ENCODE measurements at regions not wholly inside any gene's neighbourhood (a gene's known extent, or its start where the extent isn't known, plus 50 kb on each side); places are given as distances from the start of the nearest gene placed in this dataset.
"Not testable (repeated sequence)": the region's sequence is repeated elsewhere in the genome, so short reads cannot be mapped to it uniquely, and the experiment has no call there.

GRCh38 chr12:38120438-38120837, 196.1 kb upstream of the ALG10B start:
- Histone ChIP-seq H3K4me2 (ENCODE audit: low read length, poor library complexity, severe bottlenecking) (no peak overlapping the region), H3K4me1 (ENCODE audit: control insufficient read depth, insufficient read depth, low read depth, low read length) (no peaks in the 10 kb centered on the region), H3K27me3 (ENCODE audit: control insufficient read depth in 1 of 2, insufficient read depth in 1 of 2, low read length in 2 of 2) (no peaks in the 10 kb centered on the region), H3K27ac (ENCODE audit: low read length, poor library complexity, severe bottlenecking) (no peak overlapping the region), H4K91ac (ENCODE audit: low read length) (no peak overlapping the region), H4K8ac (ENCODE audit: low read length) (no peak overlapping the region), H2BK120ac (ENCODE audit: low read depth, low read length) (no peak overlapping the region), H3K14ac (ENCODE audit: low read length in 2 of 2) (no peak overlapping the region), H2AFZ (ENCODE audit: low read depth, low read length) (no peak overlapping the region), H3K36me3 (ENCODE audit: control insufficient read depth in 1 of 2, insufficient read depth in 2 of 2, low read depth in 1 of 2, low read length in 2 of 2) (no peaks in the 10 kb centered on the region), H3K4me3 (ENCODE audit: insufficient read depth in 1 of 2, low read depth in 1 of 2, low read length in 2 of 2) (no peak overlapping the region), H2BK15ac (ENCODE audit: low read depth, poor library complexity, severe bottlenecking) (no peak overlapping the region), H3K4ac (ENCODE audit: low read depth in 1 of 2, low read length in 2 of 2) (no peak overlapping the region), H3K9ac (ENCODE audit: low read length) (no peak overlapping the region), H3K79me1 (replicated peaks; ENCODE audit: low read length, poor library complexity, severe bottlenecking) (no peaks in the 10 kb centered on the region), H2BK12ac (ENCODE audit: low read length in 2 of 2) (no peak overlapping the region), H2BK5ac (ENCODE audit: low read depth, low read length, poor library complexity, severe bottlenecking) (no peak overlapping the region), H2AK5ac (ENCODE audit: low read length, severe bottlenecking) (no peak overlapping the region), H3K18ac (ENCODE audit: low read depth in 1 of 2, low read length in 2 of 2) (no peak overlapping the region), H3K23ac (ENCODE audit: low read length in 2 of 2) (no peak overlapping the region), H3K9me3 (ENCODE audit: control insufficient read depth, low read length) (no peaks in the 10 kb centered on the region)
- 49% methylated on average over 4 of the region's 5 CpGs for WGBS
- DNase-seq, result no peak

DNA sequence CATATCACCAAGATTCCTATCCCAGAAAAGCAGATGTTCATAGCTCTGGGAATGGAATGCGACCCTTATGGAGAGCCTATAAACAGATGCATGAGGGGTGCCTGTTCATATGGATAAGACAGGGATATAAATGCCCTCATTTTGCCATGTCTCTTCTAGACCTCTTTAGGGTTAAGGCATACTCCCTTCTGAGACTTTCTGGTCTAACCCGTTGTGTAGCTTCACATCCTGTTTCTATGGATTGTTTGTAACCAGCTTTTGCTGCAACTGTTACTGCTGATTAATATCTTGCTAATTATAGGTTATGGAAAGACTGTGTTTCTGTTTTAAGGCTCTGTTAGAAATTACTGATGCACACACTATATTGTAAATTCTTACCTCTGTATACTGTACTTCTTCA, 193.5 kb upstream of the ALG10B start:
- H3K79me1 ChIP-seq (replicated peaks; ENCODE audit: low read length, poor library complexity, severe bottlenecking); H3K27me3 ChIP-seq (ENCODE audit: control insufficient read depth in 1 of 2, insufficient read depth in 1 of 2, low read length in 2 of 2); H3K23ac ChIP-seq (ENCODE audit: low read length in 2 of 2); H2BK15ac ChIP-seq (ENCODE audit: low read depth, poor library complexity, severe bottlenecking); H3K36me3 ChIP-seq (ENCODE audit: control insufficient read depth in 1 of 2, insufficient read depth in 2 of 2, low read depth in 1 of 2, low read length in 2 of 2); H3K27ac ChIP-seq (ENCODE audit: low read length, poor library complexity, severe bottlenecking); H3K4ac ChIP-seq (ENCODE audit: low read depth in 1 of 2, low read length in 2 of 2); H4K8ac ChIP-seq (ENCODE audit: low read length); H2BK120ac ChIP-seq (ENCODE audit: low read depth, low read length); H3K4me3 ChIP-seq (ENCODE audit: insufficient read depth in 1 of 2, low read depth in 1 of 2, low read length in 2 of 2); H3K9me3 ChIP-seq (ENCODE audit: control insufficient read depth, low read length); H3K4me2 ChIP-seq (ENCODE audit: low read length, poor library complexity, severe bottlenecking); H3K4me1 ChIP-seq (ENCODE audit: control insufficient read depth, insufficient read depth, low read depth, low read length); DNase-seq; H4K91ac ChIP-seq (ENCODE audit: low read length); H3K9ac ChIP-seq (ENCODE audit: low read length); H3K18ac ChIP-seq (ENCODE audit: low read depth in 1 of 2, low read length in 2 of 2); H2AFZ ChIP-seq (ENCODE audit: low read depth, low read length); H3K14ac ChIP-seq (ENCODE audit: low read length in 2 of 2); H2BK12ac ChIP-seq (ENCODE audit: low read length in 2 of 2); H2AK5ac ChIP-seq (ENCODE audit: low read length, severe bottlenecking); H2BK5ac ChIP-seq (ENCODE audit: low read depth, low read length, poor library complexity, severe bottlenecking): not testable (repeated sequence)
- WGBS, result 0% methylated on average over 1 of the region's 2 CpGs

- Histone ChIP-seq H3K4me2 (ENCODE audit: low read length, poor library complexity, severe bottlenecking) (no peak overlapping the region), H4K8ac (ENCODE audit: low read length) (no peak overlapping the region)
Measured at GRCh38 chr12:38123566-38124246, 192.9 kb upstream of the ALG10B start.

DNA sequence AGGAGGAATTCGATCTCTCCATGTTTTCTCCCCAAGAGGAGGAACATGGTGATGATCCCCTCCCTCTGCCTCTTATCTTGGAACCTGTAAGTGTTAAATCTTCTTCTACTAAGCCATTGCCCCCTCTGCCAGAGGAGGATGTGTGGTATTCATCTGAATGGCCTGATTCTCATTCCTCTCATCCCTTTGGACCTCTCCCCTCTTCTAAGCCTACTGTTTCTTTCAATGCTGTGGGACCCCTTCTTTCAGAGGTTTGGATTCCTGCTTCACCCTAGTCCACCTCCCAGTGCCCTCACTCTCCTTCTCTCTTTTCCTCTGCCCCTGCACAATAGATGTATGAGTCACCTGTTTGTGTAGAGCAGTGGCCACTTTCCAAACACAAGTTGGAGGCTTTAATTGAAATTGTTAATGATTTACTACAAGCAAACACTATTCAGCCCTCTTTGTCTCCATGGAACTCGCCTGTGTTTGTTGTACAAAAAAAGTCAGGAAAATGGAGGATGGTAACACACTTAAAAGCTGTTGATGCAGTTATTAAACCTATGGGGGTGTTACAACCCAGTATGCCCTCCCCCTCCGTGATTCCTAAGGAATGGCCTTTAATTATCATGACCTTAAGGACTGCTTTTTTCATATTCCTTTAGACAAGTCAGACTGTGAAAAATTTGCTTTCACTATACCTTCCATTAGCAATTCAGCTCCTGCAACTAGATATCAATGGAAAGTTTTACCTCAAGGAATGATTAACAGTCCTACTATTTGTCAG, 192.1 kb upstream of the ALG10B start:
- Histone ChIP-seq H2BK120ac (ENCODE audit: low read depth, low read length) (no peak overlapping the region), H3K9me3 (ENCODE audit: control insufficient read depth, low read length) (no peaks in the 10 kb centered on the region), H2AK5ac (ENCODE audit: low read length, severe bottlenecking) (no peak overlapping the region), H3K4me1 (ENCODE audit: control insufficient read depth, insufficient read depth, low read depth, low read length) (no peaks in the 10 kb centered on the region), H4K91ac (ENCODE audit: low read length) (no peak overlapping the region), H2AFZ (ENCODE audit: low read depth, low read length) (no peak overlapping the region), H3K18ac (ENCODE audit: low read depth in 1 of 2, low read length in 2 of 2) (no peak overlapping the region), H3K4ac (ENCODE audit: low read depth in 1 of 2, low read length in 2 of 2) (no peak overlapping the region), H3K9ac (ENCODE audit: low read length) (no peak overlapping the region), H3K36me3 (ENCODE audit: control insufficient read depth in 1 of 2, insufficient read depth in 2 of 2, low read depth in 1 of 2, low read length in 2 of 2) (no peaks in the 10 kb centered on the region), H3K4me2 (ENCODE audit: low read length, poor library complexity, severe bottlenecking) (no peak overlapping the region), H4K8ac (ENCODE audit: low read length) (no peak overlapping the region), H3K27ac (ENCODE audit: low read length, poor library complexity, severe bottlenecking) (no peak overlapping the region), H3K14ac (ENCODE audit: low read length in 2 of 2) (no peak overlapping the region), H2BK12ac (ENCODE audit: low read length in 2 of 2) (no peak overlapping the region), H3K79me1 (replicated peaks; ENCODE audit: low read length, poor library complexity, severe bottlenecking) (no peaks in the 10 kb centered on the region), H2BK5ac (ENCODE audit: low read depth, low read length, poor library complexity, severe bottlenecking) (no peak overlapping the region), H3K27me3 (ENCODE audit: control insufficient read depth in 1 of 2, insufficient read depth in 1 of 2, low read length in 2 of 2) (no peaks in the 10 kb centered on the region), H2BK15ac (ENCODE audit: low read depth, poor library complexity, severe bottlenecking) (no peak overlapping the region), H3K23ac (ENCODE audit: low read length in 2 of 2) (no peak overlapping the region), H3K4me3 (ENCODE audit: insufficient read depth in 1 of 2, low read depth in 1 of 2, low read length in 2 of 2) (no peak overlapping the region)
- WGBS, result 12% methylated on average over 3 of the region's 3 CpGs
- DNase-seq, result no peak

More at GRCh38 chr12:38123566-38124246, 192.9 kb upstream of the ALG10B start:
- Histone ChIP-seq H3K27me3 (ENCODE audit: control insufficient read depth in 1 of 2, insufficient read depth in 1 of 2, low read length in 2 of 2) (no peaks in the 10 kb centered on the region), H3K18ac (ENCODE audit: low read depth in 1 of 2, low read length in 2 of 2) (no peak overlapping the region), H3K36me3 (ENCODE audit: control insufficient read depth in 1 of 2, insufficient read depth in 2 of 2, low read depth in 1 of 2, low read length in 2 of 2) (no peaks in the 10 kb centered on the region), H3K4ac (ENCODE audit: low read depth in 1 of 2, low read length in 2 of 2) (no peak overlapping the region), H3K9ac (ENCODE audit: low read length) (no peak overlapping the region), H2AK5ac (ENCODE audit: low read length, severe bottlenecking) (no peak overlapping the region), H3K4me3 (ENCODE audit: insufficient read depth in 1 of 2, low read depth in 1 of 2, low read length in 2 of 2) (no peak overlapping the region), H2AFZ (ENCODE audit: low read depth, low read length) (no peak overlapping the region), H2BK120ac (ENCODE audit: low read depth, low read length) (no peak overlapping the region), H2BK5ac (ENCODE audit: low read depth, low read length, poor library complexity, severe bottlenecking) (no peak overlapping the region), H3K14ac (ENCODE audit: low read length in 2 of 2) (no peak overlapping the region), H3K79me1 (replicated peaks; ENCODE audit: low read length, poor library complexity, severe bottlenecking) (no peaks in the 10 kb centered on the region), H3K9me3 (ENCODE audit: control insufficient read depth, low read length) (no peaks in the 10 kb centered on the region), H2BK12ac (ENCODE audit: low read length in 2 of 2) (no peak overlapping the region), H3K4me1 (ENCODE audit: control insufficient read depth, insufficient read depth, low read depth, low read length) (no peaks in the 10 kb centered on the region), H4K91ac (ENCODE audit: low read length) (no peak overlapping the region), H3K23ac (ENCODE audit: low read length in 2 of 2) (no peak overlapping the region), H3K27ac (ENCODE audit: low read length, poor library complexity, severe bottlenecking) (no peak overlapping the region), H2BK15ac (ENCODE audit: low read depth, poor library complexity, severe bottlenecking) (no peak overlapping the region)
- WGBS, result 50% methylated on average over 7 of the region's 8 CpGs
- DNase-seq, result no peak

Data from mesenchymal stem cell (in vitro differentiated cells and primary cell).